ENCODE measurements at regions not wholly inside any gene's neighbourhood (a gene's known extent, or its start where the extent isn't known, plus 50 kb on each side); places are given as distances from the start of the nearest gene placed in this dataset.

DNA sequence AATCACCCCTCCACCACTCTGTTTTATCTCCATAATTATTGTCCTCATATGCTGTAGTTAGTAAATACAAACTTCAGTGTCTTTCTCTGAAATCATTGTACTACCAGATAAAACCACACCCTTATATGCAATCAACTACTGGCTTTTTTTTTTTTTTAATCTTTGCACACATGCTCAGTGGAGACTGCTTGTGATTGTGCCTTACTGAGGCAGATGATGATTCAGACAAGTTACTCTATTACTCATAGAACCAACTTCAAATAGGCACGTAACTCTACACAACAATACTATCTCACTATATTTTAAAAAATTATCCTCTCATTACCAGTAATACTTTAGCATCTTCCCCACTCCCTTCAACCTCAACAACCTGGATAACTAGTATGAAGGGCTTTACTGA lies 1278.4 kb upstream of the PIK3C3 start:
- Histone ChIP-seq H3K4me2 (no peak overlapping the region), H3F3A (ENCODE audit: low read depth) (no peaks in the 10 kb centered on the region), H3K4me1 (peaks cover 4% of the 10 kb centered on the region), H3K79me2 (ENCODE audit: low read depth) (no peaks in the 10 kb centered on the region), H3K27ac (no peak overlapping the region), H2AFZ (replicated peaks) (no peak overlapping the region), H4K20me1 (ENCODE audit: low read depth) (no peaks in the 10 kb centered on the region), H3K36me3 (no peaks in the 10 kb centered on the region), H3K4me3 (no peak overlapping the region), H3K9me3 (ENCODE audit: low read depth) (no peaks in the 10 kb centered on the region), H3K9ac (no peak overlapping the region), H3K27me3 (no peaks in the 10 kb centered on the region)
- Mint-ChIP-seq H3K4me1 (peaks cover 2% of the 10 kb centered on the region), H3K9me3 (no peaks in the 10 kb centered on the region), H3K27me3 (ENCODE audit: insufficient read depth, low read depth) (no peaks in the 10 kb centered on the region), H3K4me3 (no peak overlapping the region), H3K36me3 (no peaks in the 10 kb centered on the region), H3K27ac (no peak overlapping the region)
- DNase-seq (ENCODE audit: low spot score) = no peak
- TF ChIP-seq, protein P1, sequence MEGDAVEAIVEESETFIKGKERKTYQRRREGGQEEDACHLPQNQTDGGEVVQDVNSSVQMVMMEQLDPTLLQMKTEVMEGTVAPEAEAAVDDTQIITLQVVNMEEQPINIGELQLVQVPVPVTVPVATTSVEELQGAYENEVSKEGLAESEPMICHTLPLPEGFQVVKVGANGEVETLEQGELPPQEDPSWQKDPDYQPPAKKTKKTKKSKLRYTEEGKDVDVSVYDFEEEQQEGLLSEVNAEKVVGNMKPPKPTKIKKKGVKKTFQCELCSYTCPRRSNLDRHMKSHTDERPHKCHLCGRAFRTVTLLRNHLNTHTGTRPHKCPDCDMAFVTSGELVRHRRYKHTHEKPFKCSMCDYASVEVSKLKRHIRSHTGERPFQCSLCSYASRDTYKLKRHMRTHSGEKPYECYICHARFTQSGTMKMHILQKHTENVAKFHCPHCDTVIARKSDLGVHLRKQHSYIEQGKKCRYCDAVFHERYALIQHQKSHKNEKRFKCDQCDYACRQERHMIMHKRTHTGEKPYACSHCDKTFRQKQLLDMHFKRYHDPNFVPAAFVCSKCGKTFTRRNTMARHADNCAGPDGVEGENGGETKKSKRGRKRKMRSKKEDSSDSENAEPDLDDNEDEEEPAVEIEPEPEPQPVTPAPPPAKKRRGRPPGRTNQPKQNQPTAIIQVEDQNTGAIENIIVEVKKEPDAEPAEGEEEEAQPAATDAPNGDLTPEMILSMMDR (IDR thresholded peaks at IDR 0.05) = no peak
- no peak for TF ChIP-seq EZH2 (IDR thresholded peaks at IDR 0.05)
- TF ChIP-seq EZH2phosphoT487 (IDR thresholded peaks at IDR 0.05) = no peak

DNA sequence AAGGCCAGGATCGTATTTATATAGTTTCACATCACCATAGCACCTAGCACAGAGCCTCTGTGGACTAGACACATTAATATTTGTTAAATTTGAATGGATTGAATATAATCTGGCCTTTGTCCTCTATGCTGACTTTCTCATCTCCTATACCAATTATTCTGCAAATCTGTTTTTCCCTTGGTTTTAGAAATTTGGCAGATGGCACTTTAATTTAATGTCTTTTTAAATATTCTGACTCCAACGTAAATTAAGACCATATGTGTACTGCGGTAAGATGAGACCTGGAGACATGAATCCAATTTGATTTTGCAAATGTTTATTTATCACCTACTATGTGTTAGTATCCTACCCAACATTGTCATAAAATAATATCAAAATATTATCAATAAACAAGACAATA lies 1281.9 kb upstream of the PIK3C3 start:
- no peaks in the 10 kb centered on the region for H3K36me3 ChIP-seq
- Mint-ChIP-seq H3K36me3 (no peaks in the 10 kb centered on the region), H3K27me3 (ENCODE audit: insufficient read depth, low read depth) (no peaks in the 10 kb centered on the region), H3K9me3 (no peaks in the 10 kb centered on the region), H3K4me3 (no peak overlapping the region), H3K27ac (no peak overlapping the region), H3K4me1 (peaks cover 2% of the 10 kb centered on the region)
- no peak overlapping the region for H3K4me2 ChIP-seq
- DNase-seq (ENCODE audit: low spot score) = no peak
- TF ChIP-seq EZH2phosphoT487 (IDR thresholded peaks at IDR 0.05) (no peak), EZH2 (IDR thresholded peaks at IDR 0.05) (no peak)
- TF ChIP-seq, protein P1 (IDR thresholded peaks at IDR 0.05) = no peak
- H4K20me1 ChIP-seq (ENCODE audit: low read depth) = no peaks in the 10 kb centered on the region
- H3K4me1 ChIP-seq = peaks cover 4% of the 10 kb centered on the region
- H3K4me3 ChIP-seq = no peak overlapping the region
- no peaks in the 10 kb centered on the region for H3K9me3 ChIP-seq (ENCODE audit: low read depth)
- no peaks in the 10 kb centered on the region for H3K79me2 ChIP-seq (ENCODE audit: low read depth)
- H3F3A ChIP-seq (ENCODE audit: low read depth) = no peaks in the 10 kb centered on the region
- no peak overlapping the region for H3K9ac ChIP-seq
- no peak overlapping the region for H3K27ac ChIP-seq
- H2AFZ ChIP-seq (replicated peaks) = no peak overlapping the region
- H3K27me3 ChIP-seq = no peaks in the 10 kb centered on the region

DNA sequence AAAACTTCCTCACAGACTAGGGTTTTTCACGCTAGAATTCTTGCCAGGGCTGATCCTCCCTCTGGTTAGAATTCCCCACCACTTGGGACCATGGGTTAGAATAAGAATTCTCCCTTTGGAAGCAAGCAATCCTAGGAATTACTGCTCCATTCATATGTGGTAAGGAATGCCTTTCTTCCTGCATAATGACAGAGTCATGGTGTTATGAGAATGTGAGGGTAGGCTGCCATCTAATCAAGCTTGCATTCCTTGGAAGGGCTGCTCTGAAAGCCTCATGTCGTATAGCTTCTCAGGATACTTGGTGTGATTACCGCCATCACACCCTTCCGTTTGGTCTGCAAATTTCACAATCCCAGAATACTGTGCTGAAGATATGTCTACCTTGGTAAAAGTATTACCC lies 1282.4 kb upstream of the PIK3C3 start:
- Mint-ChIP-seq H3K36me3 (no peaks in the 10 kb centered on the region), H3K4me3 (no peak overlapping the region), H3K27me3 (ENCODE audit: insufficient read depth, low read depth) (no peaks in the 10 kb centered on the region), H3K9me3 (no peaks in the 10 kb centered on the region), H3K4me1 (peaks cover 2% of the 10 kb centered on the region), H3K27ac (no peak overlapping the region)
- H3K27me3 ChIP-seq = no peaks in the 10 kb centered on the region
- peaks cover 4% of the 10 kb centered on the region for H3K4me1 ChIP-seq
- peak overlapping the region; percentile 8 for H2AFZ ChIP-seq (replicated peaks)
- H3K9me3 ChIP-seq (ENCODE audit: low read depth) = no peaks in the 10 kb centered on the region
- no peaks in the 10 kb centered on the region for H3F3A ChIP-seq (ENCODE audit: low read depth)
- H3K27ac ChIP-seq = no peak overlapping the region
- H3K79me2 ChIP-seq (ENCODE audit: low read depth) = no peaks in the 10 kb centered on the region
- DNase-seq (ENCODE audit: low spot score) = peak; percentile 29
- no peak overlapping the region for H3K9ac ChIP-seq
- no peaks in the 10 kb centered on the region for H3K36me3 ChIP-seq
- no peak overlapping the region for H3K4me2 ChIP-seq
- no peak overlapping the region for H3K4me3 ChIP-seq
- TF ChIP-seq EZH2 (IDR thresholded peaks at IDR 0.05) (no peak), EZH2phosphoT487 (IDR thresholded peaks at IDR 0.05) (no peak)
- TF ChIP-seq, protein P1 (IDR thresholded peaks at IDR 0.05) = no peak
- H4K20me1 ChIP-seq (ENCODE audit: low read depth) = no peaks in the 10 kb centered on the region
